GM10266 (cell line): ENCODE measurements at regions not wholly inside any gene's neighbourhood (a gene's known extent, or its start where the extent isn't known, plus 50 kb on each side); places are given as distances from the start of the nearest gene placed in this dataset.

Experiments used
- DNase-seq: peaks from one replicate; pipeline ENCODE4 v3.0.0; 2012; ENCODE audit errors: extremely low spot score
- TF ChIP-seq, protein P1 (sequence below): IDR thresholded peaks from 2 replicates; pipeline ENCODE4 v1.5.1; 2012; ENCODE audit warnings: mild to moderate bottlenecking, low read depth; ENCODE audit not compliant: control insufficient read depth, insufficient read depth; ENCODE audit errors: missing control alignments

DNA sequence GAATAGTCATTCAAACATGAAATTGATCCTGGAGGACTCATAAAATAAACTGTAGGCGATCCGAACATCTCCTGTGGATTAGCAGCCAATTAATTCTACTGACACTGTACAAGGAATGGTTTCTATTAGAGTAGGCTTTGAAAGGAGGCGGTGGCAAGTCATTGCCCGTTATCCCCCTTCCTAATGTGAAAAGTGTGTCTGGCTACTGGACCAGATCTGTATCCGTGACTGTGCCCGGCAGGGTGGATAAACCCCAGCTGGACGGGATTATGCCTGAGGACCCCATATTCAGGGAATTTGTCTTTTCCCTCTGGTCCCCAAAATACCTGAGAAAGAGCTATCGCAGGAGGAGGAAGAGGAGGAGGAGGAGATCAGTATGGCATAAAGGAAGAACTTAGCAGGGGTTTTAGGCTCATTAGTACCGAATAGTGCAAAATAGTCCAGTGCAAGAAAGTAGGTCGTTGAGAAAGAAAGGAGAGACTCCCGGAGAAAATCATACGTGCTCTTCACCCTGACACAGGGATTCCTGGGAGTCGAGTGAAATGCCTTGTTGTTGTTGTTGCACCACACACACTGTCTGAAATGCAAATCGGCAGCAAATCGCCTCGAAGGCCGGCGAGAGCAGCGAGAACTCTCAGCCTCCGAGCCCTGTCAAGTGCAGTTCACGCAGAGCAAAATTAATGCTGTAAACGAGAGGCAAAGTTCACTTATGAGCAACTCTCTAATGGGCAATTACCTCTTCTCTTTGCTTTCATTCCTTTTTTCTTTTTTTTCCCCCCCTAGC is 178.9 kb upstream of the ARID1B start:
- TF ChIP-seq, protein P1, sequence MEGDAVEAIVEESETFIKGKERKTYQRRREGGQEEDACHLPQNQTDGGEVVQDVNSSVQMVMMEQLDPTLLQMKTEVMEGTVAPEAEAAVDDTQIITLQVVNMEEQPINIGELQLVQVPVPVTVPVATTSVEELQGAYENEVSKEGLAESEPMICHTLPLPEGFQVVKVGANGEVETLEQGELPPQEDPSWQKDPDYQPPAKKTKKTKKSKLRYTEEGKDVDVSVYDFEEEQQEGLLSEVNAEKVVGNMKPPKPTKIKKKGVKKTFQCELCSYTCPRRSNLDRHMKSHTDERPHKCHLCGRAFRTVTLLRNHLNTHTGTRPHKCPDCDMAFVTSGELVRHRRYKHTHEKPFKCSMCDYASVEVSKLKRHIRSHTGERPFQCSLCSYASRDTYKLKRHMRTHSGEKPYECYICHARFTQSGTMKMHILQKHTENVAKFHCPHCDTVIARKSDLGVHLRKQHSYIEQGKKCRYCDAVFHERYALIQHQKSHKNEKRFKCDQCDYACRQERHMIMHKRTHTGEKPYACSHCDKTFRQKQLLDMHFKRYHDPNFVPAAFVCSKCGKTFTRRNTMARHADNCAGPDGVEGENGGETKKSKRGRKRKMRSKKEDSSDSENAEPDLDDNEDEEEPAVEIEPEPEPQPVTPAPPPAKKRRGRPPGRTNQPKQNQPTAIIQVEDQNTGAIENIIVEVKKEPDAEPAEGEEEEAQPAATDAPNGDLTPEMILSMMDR = no peak
- no peak for DNase-seq

DNA sequence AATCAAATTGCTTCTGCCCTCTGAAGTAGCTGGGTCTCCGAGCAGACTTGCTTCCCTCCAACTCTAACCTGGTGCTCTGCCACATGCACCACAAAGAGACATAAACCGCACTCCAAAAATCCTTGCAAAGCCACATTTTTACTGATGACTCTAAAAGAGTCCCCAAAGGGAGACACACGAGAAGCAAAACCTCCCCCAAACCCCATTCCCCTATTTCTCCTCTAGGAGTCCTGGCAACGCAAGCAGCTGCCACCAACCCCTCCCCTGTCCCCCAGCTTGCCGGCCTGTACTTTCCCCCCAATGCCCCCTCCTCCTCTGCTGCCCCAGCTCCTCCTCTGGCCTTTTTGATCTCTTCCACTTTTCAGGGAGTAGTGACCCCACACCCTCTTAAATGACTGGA is 180.1 kb upstream of the ARID1B start:
- DNase-seq = no peak
- TF ChIP-seq, protein P1 = no peak

DNA sequence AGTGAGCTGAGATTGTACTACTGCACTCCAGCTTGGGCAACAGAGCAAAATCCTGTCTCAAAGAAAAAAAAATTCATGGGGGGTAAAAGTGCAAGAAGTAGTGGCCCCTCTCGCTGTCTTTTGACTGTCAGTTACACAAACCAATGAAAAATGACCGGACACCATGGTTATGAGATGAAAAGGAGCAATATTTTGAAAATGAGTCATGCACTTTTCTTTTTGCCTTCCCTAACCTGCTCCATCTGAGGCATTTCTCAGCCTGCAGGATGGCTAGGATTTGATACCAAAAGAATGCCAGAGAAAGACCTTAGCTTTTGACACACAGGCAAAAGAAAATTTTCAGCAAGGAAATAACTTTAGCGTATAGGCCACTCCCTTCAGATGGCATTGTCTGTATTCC is 181.7 kb upstream of the ARID1B start:
- DNase-seq = no peak
- TF ChIP-seq, protein P1 = no peak

DNA sequence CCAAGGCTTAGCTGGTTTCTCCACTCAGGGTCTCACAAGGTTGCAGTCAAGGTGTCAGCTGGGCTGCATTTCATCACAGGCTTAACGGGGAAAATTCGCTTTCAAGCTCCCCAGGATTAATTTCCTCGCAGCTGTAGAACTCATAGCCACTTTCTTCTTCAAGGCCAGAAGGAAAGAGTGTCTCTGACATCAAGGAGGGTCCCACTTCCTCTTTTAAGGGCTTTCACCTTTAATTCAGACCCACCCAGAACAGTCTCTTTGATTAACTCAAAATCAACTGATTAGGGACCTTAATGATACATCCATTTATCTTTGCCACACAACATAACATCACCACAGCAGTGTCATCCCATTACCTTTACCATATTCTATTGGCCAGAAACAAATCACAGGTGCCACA is 183.3 kb upstream of the ARID1B start:
- TF ChIP-seq, protein P1 = no peak
- DNase-seq = no peak

DNA sequence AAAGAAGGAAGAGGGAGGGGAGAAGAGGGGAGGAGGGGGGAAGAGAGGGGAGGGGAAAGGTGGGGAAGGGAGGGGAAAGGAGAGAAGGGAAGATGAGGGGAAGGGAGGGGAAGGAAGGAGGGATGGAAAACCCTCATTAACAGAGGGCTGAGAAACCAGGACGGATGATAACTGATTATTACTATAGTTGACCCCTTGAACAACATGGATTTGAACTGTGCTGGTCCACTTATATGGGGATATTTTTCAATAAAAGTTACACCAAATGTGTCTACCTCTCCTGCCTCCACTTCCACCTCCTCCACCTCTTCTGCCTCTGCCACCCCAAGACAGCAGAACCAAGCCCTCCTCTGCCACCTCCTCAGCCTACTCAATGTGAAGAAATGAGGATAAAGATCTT is 184.1 kb upstream of the ARID1B start:
- no peak for DNase-seq
- TF ChIP-seq, protein P1 = no peak

DNA sequence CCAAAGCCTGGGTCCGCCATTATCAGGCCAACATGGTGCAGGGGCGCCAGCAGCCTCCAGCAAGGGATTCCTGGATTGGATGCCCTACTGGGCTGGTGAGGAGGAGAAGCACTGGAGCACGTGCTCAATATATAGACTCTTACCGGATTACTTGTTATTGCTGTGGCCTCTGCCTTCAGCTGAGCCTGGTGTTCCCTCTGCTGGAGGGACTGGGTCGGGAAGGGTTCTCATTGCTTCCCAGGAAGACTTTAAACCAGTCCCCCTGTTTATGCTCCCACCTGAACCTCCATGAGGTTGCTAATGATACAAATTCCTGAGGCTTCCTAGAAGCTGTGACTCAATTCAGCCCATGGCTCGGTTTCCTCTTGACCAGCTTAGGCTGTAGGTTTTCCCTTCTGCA is 186.7 kb upstream of the ARID1B start:
- TF ChIP-seq, protein P1 = no peak
- DNase-seq = no peak

DNA sequence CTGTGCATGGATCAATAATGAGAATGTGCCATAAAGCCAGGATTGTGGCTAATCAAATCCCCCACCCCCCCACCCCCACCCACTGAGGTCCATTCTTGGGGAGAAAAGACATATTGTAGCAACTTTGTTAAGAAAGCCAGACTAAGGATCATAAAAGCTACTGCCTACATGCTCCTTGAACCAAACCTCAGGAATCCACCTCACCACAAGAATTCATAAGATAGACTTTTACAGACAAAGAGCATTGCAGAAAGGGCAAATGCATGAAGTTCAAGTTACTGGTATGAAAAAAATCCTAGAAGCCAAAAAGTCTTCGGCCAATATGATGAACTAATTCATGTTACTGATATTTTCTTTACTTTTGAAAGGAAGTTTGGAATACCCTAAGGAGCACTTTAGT is 187.9 kb upstream of the ARID1B start:
- TF ChIP-seq, protein P1 = no peak

More for the DNA sequence above, 187.9 kb upstream of the ARID1B start:
- no peak for DNase-seq
